Tibial artery (tissue), 4 donors: ENCODE measurements at regions not wholly inside any gene's neighbourhood (a gene's known extent, or its start where the extent isn't known, plus 50 kb on each side); places are given as distances from the start of the nearest gene placed in this dataset.

Experiments used
- DNase-seq, 2 donors: peaks; one replicate each; pipeline ENCODE4 v3.0.0-alpha.2; 2019
- H3K27ac ChIP-seq, 2 donors: fragments of 200-600 bp; sonication (generic) in 1 of 2; 1 replicate in 1 of 2; 2 replicates in 1 of 2; pipeline ENCODE4 v1.5.1; 2018 to 2019; ENCODE audit warnings: mild to moderate bottlenecking in 1 of 2
- H3K27me3 ChIP-seq, 2 donors: fragments of 200-600 bp; sonication (generic) in 1 of 2; one replicate each; pipeline versions ENCODE4 v1.5.1 to v1.6.0; 2016 to 2019
- H3K36me3 ChIP-seq, 3 donors: fragments of 200-600 bp; sonication (generic) in 2 of 3; one replicate each; pipeline ENCODE4 v1.5.1; 2016 to 2019; ENCODE audit warnings: mild to moderate bottlenecking in 2 of 3
- H3K4me1 ChIP-seq, 4 donors: fragments of 200-600 bp; sonication (generic) in 2 of 4; 1 replicate in 3 of 4; 2 replicates in 1 of 4; pipeline ENCODE4 v1.5.1; 2016 to 2019
- H3K4me3 ChIP-seq, 2 donors: fragments of 200-600 bp; sonication (generic) in 1 of 2; 1 replicate in 1 of 2; 2 replicates in 1 of 2; pipeline ENCODE4 v1.5.1; 2018 to 2019; ENCODE audit warnings: mild to moderate bottlenecking in 2 of 2
- H3K9me3 ChIP-seq, 3 donors: fragments of 200-600 bp; sonication (generic) in 1 of 3; one replicate each; pipeline ENCODE4 v1.5.1; 2016 to 2019
- intact Hi-C: fragments of 100-400 bp; cut with DNase I; formaldehyde crosslinking; loops from one replicate; pipeline ENCODE4 v1.15.0; 2023; ENCODE audit warnings: low total_unique reads
- TF ChIP-seq, protein P1 (sequence below), 2 experiments: fragments of 200-600 bp in 1 of 2; fragments of 450-650 bp in 1 of 2; IDR thresholded peaks; one replicate each; pipeline ENCODE4 v1.5.1; 2017 to 2019; ENCODE audit warnings: antibody characterized with exemption in 2 of 2, mild to moderate bottlenecking in 1 of 2, moderate library complexity in 1 of 2

DNA sequence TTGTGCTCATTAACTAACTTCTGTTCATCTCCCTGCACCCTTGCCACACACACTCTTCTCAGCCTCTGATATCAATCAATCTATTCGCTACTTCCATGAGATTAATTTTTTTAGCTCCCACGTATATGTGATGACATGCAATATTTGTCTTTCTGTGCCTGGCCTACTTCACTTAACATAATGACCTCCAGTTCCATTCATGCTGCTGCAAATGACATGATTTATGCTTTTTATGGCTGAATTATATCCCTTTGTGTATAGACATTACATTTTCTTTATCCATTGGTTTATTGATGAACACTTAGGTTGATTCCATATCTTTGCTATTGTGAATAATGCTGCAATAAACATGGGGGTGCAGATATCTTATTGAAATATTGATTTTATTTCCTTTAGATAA is 50.8 kb upstream of the SPTLC3 start:
- intact Hi-C loops = no loop called here
- no peaks in the 10 kb centered on the region for H3K36me3 ChIP-seq
- H3K27ac ChIP-seq = no peak overlapping the region
- TF ChIP-seq, protein P1, sequence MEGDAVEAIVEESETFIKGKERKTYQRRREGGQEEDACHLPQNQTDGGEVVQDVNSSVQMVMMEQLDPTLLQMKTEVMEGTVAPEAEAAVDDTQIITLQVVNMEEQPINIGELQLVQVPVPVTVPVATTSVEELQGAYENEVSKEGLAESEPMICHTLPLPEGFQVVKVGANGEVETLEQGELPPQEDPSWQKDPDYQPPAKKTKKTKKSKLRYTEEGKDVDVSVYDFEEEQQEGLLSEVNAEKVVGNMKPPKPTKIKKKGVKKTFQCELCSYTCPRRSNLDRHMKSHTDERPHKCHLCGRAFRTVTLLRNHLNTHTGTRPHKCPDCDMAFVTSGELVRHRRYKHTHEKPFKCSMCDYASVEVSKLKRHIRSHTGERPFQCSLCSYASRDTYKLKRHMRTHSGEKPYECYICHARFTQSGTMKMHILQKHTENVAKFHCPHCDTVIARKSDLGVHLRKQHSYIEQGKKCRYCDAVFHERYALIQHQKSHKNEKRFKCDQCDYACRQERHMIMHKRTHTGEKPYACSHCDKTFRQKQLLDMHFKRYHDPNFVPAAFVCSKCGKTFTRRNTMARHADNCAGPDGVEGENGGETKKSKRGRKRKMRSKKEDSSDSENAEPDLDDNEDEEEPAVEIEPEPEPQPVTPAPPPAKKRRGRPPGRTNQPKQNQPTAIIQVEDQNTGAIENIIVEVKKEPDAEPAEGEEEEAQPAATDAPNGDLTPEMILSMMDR (IDR thresholded peaks at IDR 0.05) = no peak
- no peak overlapping the region for H3K4me3 ChIP-seq
- H3K27me3 ChIP-seq = no peaks in the 10 kb centered on the region
- H3K4me1 ChIP-seq = no peaks in the 10 kb centered on the region
- no peak for DNase-seq
- no peaks in the 10 kb centered on the region for H3K9me3 ChIP-seq
